Epithelial cell of prostate (primary cell): ENCODE measurements at regions not wholly inside any gene's neighbourhood (a gene's known extent, or its start where the extent isn't known, plus 50 kb on each side); places are given as distances from the start of the nearest gene placed in this dataset.
"Not testable (repeated sequence)": the region's sequence is repeated elsewhere in the genome, so short reads cannot be mapped to it uniquely, and the experiment has no call there.

Experiments used
- DNase-seq: peaks from one replicate; pipeline ENCODE4 v3.0.0-alpha.2; 2011; ENCODE audit warnings: low read depth, low spot score
- H3K27ac ChIP-seq: fragments of 450-650 bp; 2 replicates; pipeline ENCODE4 v1.5.1; 2017; ENCODE audit warnings: mild to moderate bottlenecking

DNA sequence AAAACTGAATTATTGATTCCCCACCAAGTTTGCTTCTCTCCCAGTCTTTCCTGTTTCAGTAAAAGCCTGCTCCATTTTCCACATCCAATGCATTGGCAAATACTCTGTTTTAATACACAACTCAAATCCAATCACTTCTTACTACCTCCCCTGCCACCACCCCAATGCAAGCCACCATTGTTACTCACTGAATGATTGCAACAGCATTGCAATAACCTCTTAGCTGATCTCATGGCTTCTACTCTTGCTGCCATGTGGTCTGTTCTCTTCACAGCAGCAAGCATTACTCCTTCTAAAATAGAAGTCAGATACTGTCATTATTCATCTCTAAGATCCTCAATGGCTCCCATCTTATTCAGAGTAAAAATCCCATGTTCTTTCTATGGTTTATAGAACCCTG, 123.4 kb downstream of the ATP6V1G3 start:
- no peak for DNase-seq
- H3K27ac ChIP-seq: no peak overlapping the region

- H3K27ac ChIP-seq: no peak overlapping the region
- DNase-seq: no peak
Observed at GRCh38 chr1:198416296-198416695, 124.2 kb downstream of the ATP6V1G3 start.

- no peak for DNase-seq
- no peak overlapping the region for H3K27ac ChIP-seq
Observed at GRCh38 chr1:198411240-198411639, 129.2 kb downstream of the ATP6V1G3 start.

GRCh38 chr1:198408716-198409115, 131.8 kb downstream of the ATP6V1G3 start:
- DNase-seq: no peak
- no peak overlapping the region for H3K27ac ChIP-seq

GRCh38 chr1:198404632-198405031, 135.8 kb downstream of the ATP6V1G3 start:
- not testable (repeated sequence) for DNase-seq, H3K27ac ChIP-seq

- no peak for DNase-seq
- H3K27ac ChIP-seq: no peak overlapping the region
Observed at GRCh38 chr1:198400063-198400462, 140.4 kb downstream of the ATP6V1G3 start.

DNA sequence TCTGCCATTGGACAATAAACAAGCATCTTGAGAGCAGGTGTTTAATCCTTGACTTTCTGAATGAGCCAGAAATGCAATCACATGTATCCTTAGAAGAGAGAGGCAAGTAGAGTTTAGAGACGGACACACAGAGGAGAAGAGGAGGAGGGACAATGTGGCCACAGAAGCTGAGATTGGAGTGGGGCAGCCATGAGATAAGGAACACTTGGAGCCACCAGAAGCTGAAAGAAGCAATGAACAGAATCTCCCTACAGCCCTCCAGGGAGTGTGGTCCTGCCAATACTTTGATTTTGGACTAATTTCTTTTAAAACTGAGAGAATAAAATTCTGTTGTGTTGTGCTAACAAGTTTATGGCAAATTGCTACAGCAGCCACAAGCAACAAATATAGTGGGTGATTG, 141.0 kb downstream of the ATP6V1G3 start:
- DNase-seq: no peak
- no peak overlapping the region for H3K27ac ChIP-seq

GRCh38 chr1:198397208-198397808, 143.2 kb downstream of the ATP6V1G3 start:
- H3K27ac ChIP-seq: no peak overlapping the region
- DNase-seq: no peak

DNA sequence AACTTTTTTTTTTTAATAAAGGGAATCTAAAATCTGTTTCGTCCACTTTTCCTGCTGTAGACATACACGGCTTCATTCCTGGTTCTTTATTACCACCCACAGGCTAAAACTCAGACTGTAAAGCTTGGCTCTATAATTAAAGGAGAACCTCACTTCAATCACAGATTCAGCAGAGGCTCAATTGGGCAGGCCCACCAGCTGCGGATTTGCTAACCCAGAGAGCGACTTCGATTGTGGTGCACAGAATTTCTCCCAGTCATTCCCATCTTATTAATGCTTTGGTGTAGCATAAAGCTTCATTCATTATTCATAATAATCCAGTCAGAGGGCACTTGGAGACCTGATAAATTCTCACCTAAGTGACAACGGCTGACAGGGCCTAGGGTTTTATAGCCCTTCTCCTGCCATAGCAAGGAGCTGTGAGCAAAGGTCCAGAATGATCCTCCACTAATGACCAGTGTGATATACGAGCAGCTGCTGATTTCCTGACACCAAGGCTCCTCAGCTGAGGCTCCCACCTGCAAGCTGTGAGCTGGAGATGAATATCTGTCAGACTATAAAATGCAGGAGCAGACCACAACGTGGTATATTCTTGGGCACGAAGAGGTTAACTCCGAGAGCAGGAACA, 149.0 kb downstream of the ATP6V1G3 start:
- H3K27ac ChIP-seq: no peak overlapping the region
- DNase-seq: no peak

DNA sequence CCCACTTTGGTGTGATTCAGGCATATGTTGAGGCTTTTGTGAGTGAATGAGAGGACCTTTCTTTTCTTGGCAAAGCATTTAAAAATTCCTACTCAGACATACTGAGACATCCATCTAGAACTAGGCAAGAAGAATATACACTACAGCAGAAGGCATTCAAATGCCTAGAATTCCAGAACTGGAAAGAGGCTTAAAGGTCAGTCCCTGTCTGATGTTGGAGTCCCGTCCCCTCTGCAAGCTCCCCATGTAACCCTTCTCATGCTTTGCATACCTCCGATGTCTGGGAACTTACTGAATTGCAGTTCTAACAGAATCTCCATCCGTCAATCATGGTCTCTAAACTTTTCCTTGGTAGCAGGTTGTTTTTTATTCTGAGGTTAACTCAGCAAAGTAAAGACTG, 152.9 kb downstream of the ATP6V1G3 start:
- H3K27ac ChIP-seq: no peak overlapping the region
- DNase-seq: no peak

DNA sequence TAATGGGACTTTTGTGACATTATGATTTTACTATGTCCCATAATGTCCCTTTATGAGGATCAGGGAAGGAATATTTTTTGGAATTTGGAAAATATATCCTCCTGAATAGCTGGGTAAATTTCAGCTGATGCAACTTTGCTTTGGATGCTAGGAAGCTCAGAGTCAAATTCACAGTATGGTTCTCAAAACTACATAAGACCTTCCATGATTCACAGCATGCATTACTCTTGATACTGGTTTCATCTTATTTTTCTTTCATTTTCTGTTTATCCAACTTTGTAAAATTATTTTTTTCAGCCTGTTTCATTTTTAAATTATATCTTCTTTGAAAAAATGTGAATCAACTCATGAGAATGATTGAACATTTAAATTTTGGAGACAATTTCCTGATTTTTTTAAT, 160.2 kb downstream of the ATP6V1G3 start:
- H3K27ac ChIP-seq: no peak overlapping the region
- no peak for DNase-seq

- DNase-seq: no peak
- H3K27ac ChIP-seq: no peak overlapping the region
Observed at GRCh38 chr1:198377702-198378101, 162.8 kb downstream of the ATP6V1G3 start.

GRCh38 chr1:198374288-198374687, 166.2 kb downstream of the ATP6V1G3 start:
- peak overlapping the region; percentile 53 for H3K27ac ChIP-seq
- no peak for DNase-seq

GRCh38 chr1:198373376-198373775, 167.1 kb downstream of the ATP6V1G3 start:
- no peak for DNase-seq
- H3K27ac ChIP-seq: peak overlapping the region; percentile 53
